Keratinocyte (primary cell): ENCODE measurements at regions not wholly inside any gene's neighbourhood (a gene's known extent, or its start where the extent isn't known, plus 50 kb on each side); places are given as distances from the start of the nearest gene placed in this dataset.

Source experiments
- DNase-seq: peaks from one replicate; pipeline ENCODE4 v3.0.0-alpha.2; 2011; ENCODE audit warnings: low read depth, missing footprints, low spot score
- FAIRE-seq: peaks from 2 replicates; lab custom pipeline; 2011; peaks lifted over from hg19 to GRCh38; lab: Jason Lieb, UNC
- H2AFZ ChIP-seq: 2 replicates; pipeline ENCODE4 v1.6.0; 2012; ENCODE audit warnings: low read length, control low read depth, inconsistent platforms; ENCODE audit not compliant: control insufficient read depth
- H3K27ac ChIP-seq: 2 replicates; pipeline ENCODE4 v1.5.1; 2011; ENCODE audit warnings: low read length; ENCODE audit not compliant: control insufficient read depth, insufficient read depth
- H3K27me3 ChIP-seq: 3 replicates; pipeline ENCODE4 v1.6.0; 2011; ENCODE audit warnings: low read length; ENCODE audit not compliant: control insufficient read depth, insufficient read depth; ENCODE audit errors: extremely low read depth
- H3K36me3 ChIP-seq, 2 experiments: 2 replicates in 1 of 2; 3 replicates in 1 of 2; pipeline ENCODE4 v1.5.1; 2011; ENCODE audit warnings: low read length in 2 of 2, mild to moderate bottlenecking in 1 of 2; ENCODE audit not compliant: control insufficient read depth in 2 of 2, insufficient read depth in 2 of 2; ENCODE audit errors: extremely low read depth in 1 of 2
- H3K4me1 ChIP-seq: 3 replicates; pipeline ENCODE4 v1.5.1; 2011; ENCODE audit warnings: low read length; ENCODE audit not compliant: control insufficient read depth, insufficient read depth; ENCODE audit errors: extremely low read depth
- H3K4me2 ChIP-seq: 3 replicates; pipeline ENCODE4 v1.6.0; 2011; ENCODE audit warnings: low read depth, low read length; ENCODE audit not compliant: control insufficient read depth, insufficient read depth; ENCODE audit errors: extremely low read depth
- H3K4me3 ChIP-seq, 3 experiments: fragments of 200-600 bp in 1 of 3; sonication (generic) in 1 of 3; 2 replicates in 2 of 3; 3 replicates in 1 of 3; pipeline ENCODE4 v1.5.1; 2011 to 2016; ENCODE audit warnings: low read length in 3 of 3, mild to moderate bottlenecking in 3 of 3, control low read depth in 2 of 3, inconsistent platforms in 1 of 3, low read depth in 1 of 3, mixed read lengths in 1 of 3, mixed run types in 1 of 3, moderate library complexity in 1 of 3; ENCODE audit not compliant: control insufficient read depth in 2 of 3, insufficient read depth in 2 of 3; ENCODE audit errors: extremely low read depth in 1 of 3
- H3K79me2 ChIP-seq: 2 replicates; pipeline ENCODE4 v1.6.0; 2012; ENCODE audit warnings: low read length; ENCODE audit not compliant: control insufficient read depth, insufficient read depth
- H3K9ac ChIP-seq: 3 replicates; pipeline ENCODE4 v1.6.0; 2011; ENCODE audit warnings: low read length; ENCODE audit not compliant: control insufficient read depth, insufficient read depth; ENCODE audit errors: extremely low read depth
- H3K9me1 ChIP-seq: 3 replicates; pipeline ENCODE4 v1.6.0; 2011; ENCODE audit warnings: low read length; ENCODE audit not compliant: control insufficient read depth, insufficient read depth; ENCODE audit errors: extremely low read depth
- H3K9me3 ChIP-seq: 2 replicates; pipeline ENCODE4 v1.5.1; 2012; ENCODE audit warnings: low read depth, low read length; ENCODE audit not compliant: control insufficient read depth
- H4K20me1 ChIP-seq: 3 replicates; pipeline ENCODE4 v1.6.0; 2011; ENCODE audit warnings: low read length; ENCODE audit not compliant: control insufficient read depth, insufficient read depth; ENCODE audit errors: extremely low read depth
- EZH2 ChIP-seq: IDR thresholded peaks from one replicate; pipeline ENCODE4 v1.6.1; 2012; ENCODE audit warnings: inconsistent platforms, mild to moderate bottlenecking, low read length, moderate library complexity
- dilution Hi-C: fragments of 300-500 bp; cut with MboI; formaldehyde crosslinking; loops from one replicate; pipeline ENCODE4 v1.7.0; 2020; ENCODE audit warnings: low sequenced_read_pairs; ENCODE audit not compliant: extremely low pct_ligation_motif_present
- TF ChIP-seq, protein P1 (sequence below), 3 experiments: IDR thresholded peaks in 1 of 3; conservative IDR thresholded peaks in 1 of 3; optimal IDR thresholded peaks in 1 of 3; 2 replicates in 2 of 3; 3 replicates in 1 of 3; pipeline versions ENCODE3 to v1.5.1; 2011; ENCODE audit warnings: low read length in 3 of 3, mild to moderate bottlenecking in 3 of 3, moderate library complexity in 2 of 3, control low read depth in 1 of 3, inconsistent platforms in 1 of 3; ENCODE audit not compliant: insufficient read depth in 2 of 3; ENCODE audit errors: extremely low read depth in 1 of 3

DNA sequence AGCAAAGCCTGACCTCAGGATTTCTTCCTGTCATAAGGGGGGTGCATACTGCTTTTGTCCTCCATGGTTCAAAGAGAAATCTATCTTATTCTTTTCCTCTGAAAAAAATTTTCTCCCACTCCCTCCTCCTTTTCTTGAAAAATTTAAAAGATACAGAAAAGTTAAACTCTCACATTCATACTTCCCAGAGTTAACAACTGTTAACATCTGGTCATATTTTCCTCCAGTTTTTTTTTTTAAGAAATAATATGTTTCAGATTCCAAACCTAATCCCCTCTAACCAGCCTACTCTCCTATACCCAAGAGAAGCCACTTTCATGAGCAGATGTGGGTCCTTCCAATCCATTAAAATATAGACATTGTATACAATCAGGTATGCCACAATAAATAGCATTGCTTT is 378.9 kb upstream of the HNRNPA3 start:
- no peaks in the 10 kb centered on the region for H3K79me2 ChIP-seq
- TF ChIP-seq EZH2: no peak
- TF ChIP-seq, protein P1, sequence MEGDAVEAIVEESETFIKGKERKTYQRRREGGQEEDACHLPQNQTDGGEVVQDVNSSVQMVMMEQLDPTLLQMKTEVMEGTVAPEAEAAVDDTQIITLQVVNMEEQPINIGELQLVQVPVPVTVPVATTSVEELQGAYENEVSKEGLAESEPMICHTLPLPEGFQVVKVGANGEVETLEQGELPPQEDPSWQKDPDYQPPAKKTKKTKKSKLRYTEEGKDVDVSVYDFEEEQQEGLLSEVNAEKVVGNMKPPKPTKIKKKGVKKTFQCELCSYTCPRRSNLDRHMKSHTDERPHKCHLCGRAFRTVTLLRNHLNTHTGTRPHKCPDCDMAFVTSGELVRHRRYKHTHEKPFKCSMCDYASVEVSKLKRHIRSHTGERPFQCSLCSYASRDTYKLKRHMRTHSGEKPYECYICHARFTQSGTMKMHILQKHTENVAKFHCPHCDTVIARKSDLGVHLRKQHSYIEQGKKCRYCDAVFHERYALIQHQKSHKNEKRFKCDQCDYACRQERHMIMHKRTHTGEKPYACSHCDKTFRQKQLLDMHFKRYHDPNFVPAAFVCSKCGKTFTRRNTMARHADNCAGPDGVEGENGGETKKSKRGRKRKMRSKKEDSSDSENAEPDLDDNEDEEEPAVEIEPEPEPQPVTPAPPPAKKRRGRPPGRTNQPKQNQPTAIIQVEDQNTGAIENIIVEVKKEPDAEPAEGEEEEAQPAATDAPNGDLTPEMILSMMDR (optimal IDR thresholded peaks at IDR 0.05 in 1 of 3, IDR thresholded peaks at IDR 0.05 in 1 of 3, conservative IDR thresholded peaks at IDR 0.05 in 1 of 3; ENCODE audit: extremely low read depth in 1 of 3, insufficient read depth in 2 of 3, low read length in 3 of 3): no peak
- H3K4me2 ChIP-seq: no peak overlapping the region
- H3K4me1 ChIP-seq: no peaks in the 10 kb centered on the region
- FAIRE-seq (no peak), DNase-seq (no peak)
- no peak overlapping the region for H3K9ac ChIP-seq
- H4K20me1 ChIP-seq: no peaks in the 10 kb centered on the region
- H3K9me1 ChIP-seq: no peaks in the 10 kb centered on the region
- no peaks in the 10 kb centered on the region for H3K36me3 ChIP-seq
- H2AFZ ChIP-seq: no peak overlapping the region
- dilution Hi-C loops: loop anchor here (25.0 kb wide), 1 partner anchor 304 kb away; no protein-coding TSS in a partner anchor
- no peaks in the 10 kb centered on the region for H3K27me3 ChIP-seq
- no peaks in the 10 kb centered on the region for H3K9me3 ChIP-seq
- H3K4me3 ChIP-seq: no peak overlapping the region
- no peak overlapping the region for H3K27ac ChIP-seq

DNA sequence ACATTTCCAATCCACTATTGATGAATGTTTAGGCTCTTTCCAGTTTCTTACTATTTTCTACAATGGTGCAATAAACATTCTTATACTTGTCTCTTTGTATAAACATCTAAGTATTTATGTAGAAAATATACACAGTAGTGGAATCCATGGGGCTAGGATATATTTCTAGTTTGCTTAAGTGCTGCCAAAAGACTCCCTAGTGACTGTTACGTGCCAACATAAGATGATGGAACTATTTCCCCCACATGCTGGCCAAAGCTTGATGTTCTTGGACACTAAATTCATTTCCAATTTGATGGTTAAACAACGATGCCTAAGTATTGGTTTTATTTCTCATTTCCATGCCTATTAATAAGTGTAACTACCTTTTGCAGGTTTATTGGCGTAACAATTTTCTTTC is 378.4 kb upstream of the HNRNPA3 start:
- dilution Hi-C loops: loop anchor here (25.0 kb wide), 1 partner anchor 303 kb away; no protein-coding TSS in a partner anchor
- H3K36me3 ChIP-seq: no peaks in the 10 kb centered on the region
- H3K9ac ChIP-seq: no peak overlapping the region
- H4K20me1 ChIP-seq: no peaks in the 10 kb centered on the region
- H3K4me2 ChIP-seq: no peak overlapping the region
- no peaks in the 10 kb centered on the region for H3K9me3 ChIP-seq
- FAIRE-seq (no peak), DNase-seq (no peak)
- H2AFZ ChIP-seq: no peak overlapping the region
- H3K9me1 ChIP-seq: no peaks in the 10 kb centered on the region
- H3K27ac ChIP-seq: no peak overlapping the region
- H3K79me2 ChIP-seq: no peaks in the 10 kb centered on the region
- no peaks in the 10 kb centered on the region for H3K27me3 ChIP-seq
- H3K4me1 ChIP-seq: no peaks in the 10 kb centered on the region
- H3K4me3 ChIP-seq: no peak overlapping the region
- TF ChIP-seq, protein P1 (optimal IDR thresholded peaks at IDR 0.05 in 1 of 3, IDR thresholded peaks at IDR 0.05 in 1 of 3, conservative IDR thresholded peaks at IDR 0.05 in 1 of 3; ENCODE audit: extremely low read depth in 1 of 3, insufficient read depth in 2 of 3, low read length in 3 of 3): no peak
- no peak for TF ChIP-seq EZH2
